ENCODE measurements at regions not wholly inside any gene's neighbourhood (a gene's known extent, or its start where the extent isn't known, plus 50 kb on each side); places are given as distances from the start of the nearest gene placed in this dataset.

DNA sequence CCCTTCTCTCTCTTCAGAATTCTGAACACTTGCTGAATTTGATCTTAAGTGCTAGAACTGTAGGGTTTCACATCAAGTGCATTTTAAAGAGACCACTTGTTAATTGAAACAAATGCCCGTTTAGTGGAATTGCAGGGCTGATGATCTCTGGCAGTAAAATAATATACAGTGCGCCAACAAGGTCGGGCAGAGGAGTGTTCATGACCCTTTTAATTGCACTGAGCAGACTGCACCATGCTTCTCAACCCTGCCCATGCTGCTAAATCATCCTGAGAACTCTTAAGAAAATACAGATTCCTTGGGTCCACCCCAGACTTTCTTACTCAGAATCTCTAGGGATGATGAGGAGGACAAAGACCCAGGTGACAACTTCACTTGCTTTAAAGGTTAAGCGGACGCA is 73.5 kb downstream of the SC5D start:
- TF ChIP-seq EZH2 (IDR thresholded peaks at IDR 0.05; ENCODE audit: insufficient read depth, poor library complexity, severe bottlenecking) (no peak), EZH2phosphoT487 (IDR thresholded peaks at IDR 0.05; ENCODE audit: insufficient read depth, low read depth) (no peak)
